ENCODE measurements at regions not wholly inside any gene's neighbourhood (a gene's known extent, or its start where the extent isn't known, plus 50 kb on each side); places are given as distances from the start of the nearest gene placed in this dataset.

DNA sequence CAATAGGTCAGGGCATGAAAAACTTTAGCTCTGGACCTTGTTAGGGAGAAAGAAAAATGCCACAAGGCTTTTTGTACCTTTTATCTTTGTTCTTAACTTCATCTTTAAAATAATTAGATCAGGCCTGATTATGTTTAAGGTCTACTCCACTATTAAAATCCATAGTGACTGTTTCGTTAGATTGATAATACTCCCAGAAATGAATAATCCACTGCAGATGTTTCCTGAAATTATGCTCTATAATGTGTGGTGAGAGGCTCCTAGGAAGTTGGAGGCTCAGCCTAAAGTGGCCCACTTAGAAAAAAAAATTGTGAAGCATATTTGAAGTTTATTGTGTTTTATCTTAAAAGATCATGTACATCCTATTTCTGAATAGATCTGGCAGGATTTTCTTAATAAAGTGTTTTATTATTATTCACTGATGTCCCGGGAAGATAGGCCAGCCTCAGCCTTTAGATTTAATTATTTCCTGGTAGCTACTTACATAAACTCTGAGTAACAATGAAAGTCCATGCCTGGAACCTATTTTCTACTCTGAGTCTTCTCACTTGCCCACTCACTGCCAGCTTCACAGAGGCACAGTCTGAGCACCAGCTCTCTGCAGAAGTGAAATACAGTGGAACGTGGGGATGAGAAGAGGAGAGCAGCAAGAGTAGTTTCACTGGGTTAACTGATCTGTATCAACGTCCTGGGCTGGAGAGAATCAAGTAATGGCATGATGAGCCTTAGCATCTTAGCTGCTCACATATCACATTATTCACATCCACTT is 126.8 kb upstream of the TMEM170B start:
- peaks cover 41% of the 10 kb centered on the region for H3K4me1 ChIP-seq (ENCODE audit: control insufficient read depth, low read length)
- H3K4me2 ChIP-seq (ENCODE audit: low read length), result no peak overlapping the region
- H3K36me3 ChIP-seq (ENCODE audit: control insufficient read depth, low read length), result no peaks in the 10 kb centered on the region
- no peaks in the 10 kb centered on the region for H3K27me3 ChIP-seq (ENCODE audit: control insufficient read depth, low read length)
- TF ChIP-seq, protein P1, sequence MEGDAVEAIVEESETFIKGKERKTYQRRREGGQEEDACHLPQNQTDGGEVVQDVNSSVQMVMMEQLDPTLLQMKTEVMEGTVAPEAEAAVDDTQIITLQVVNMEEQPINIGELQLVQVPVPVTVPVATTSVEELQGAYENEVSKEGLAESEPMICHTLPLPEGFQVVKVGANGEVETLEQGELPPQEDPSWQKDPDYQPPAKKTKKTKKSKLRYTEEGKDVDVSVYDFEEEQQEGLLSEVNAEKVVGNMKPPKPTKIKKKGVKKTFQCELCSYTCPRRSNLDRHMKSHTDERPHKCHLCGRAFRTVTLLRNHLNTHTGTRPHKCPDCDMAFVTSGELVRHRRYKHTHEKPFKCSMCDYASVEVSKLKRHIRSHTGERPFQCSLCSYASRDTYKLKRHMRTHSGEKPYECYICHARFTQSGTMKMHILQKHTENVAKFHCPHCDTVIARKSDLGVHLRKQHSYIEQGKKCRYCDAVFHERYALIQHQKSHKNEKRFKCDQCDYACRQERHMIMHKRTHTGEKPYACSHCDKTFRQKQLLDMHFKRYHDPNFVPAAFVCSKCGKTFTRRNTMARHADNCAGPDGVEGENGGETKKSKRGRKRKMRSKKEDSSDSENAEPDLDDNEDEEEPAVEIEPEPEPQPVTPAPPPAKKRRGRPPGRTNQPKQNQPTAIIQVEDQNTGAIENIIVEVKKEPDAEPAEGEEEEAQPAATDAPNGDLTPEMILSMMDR (IDR thresholded peaks at IDR 0.05; ENCODE audit: low read depth, low read length, poor library complexity, severe bottlenecking), result no peak
- TF ChIP-seq EZH2phosphoT487 (IDR thresholded peaks at IDR 0.05; ENCODE audit: borderline replicate concordance, low read length), result no peak
- no peaks in the 10 kb centered on the region for H3F3A ChIP-seq (ENCODE audit: control insufficient read depth, insufficient read depth)
- H3K9me2 ChIP-seq (replicated peaks; ENCODE audit: control insufficient read depth, low read length), result no peaks in the 10 kb centered on the region
- H3K79me2 ChIP-seq (ENCODE audit: control insufficient read depth, low read length), result no peaks in the 10 kb centered on the region
- no peak overlapping the region for H3K4me3 ChIP-seq (ENCODE audit: low read length)
- no peaks in the 10 kb centered on the region for H4K20me1 ChIP-seq (ENCODE audit: control insufficient read depth, insufficient read depth, low read depth, low read length)
- H3K27ac ChIP-seq (ENCODE audit: low read depth, low read length), result no peak overlapping the region
- H3K9me3 ChIP-seq (ENCODE audit: control insufficient read depth, insufficient read depth, low read length), result peaks cover under 1% of the 10 kb centered on the region; the same call in 1 of the 2 replicates

DNA sequence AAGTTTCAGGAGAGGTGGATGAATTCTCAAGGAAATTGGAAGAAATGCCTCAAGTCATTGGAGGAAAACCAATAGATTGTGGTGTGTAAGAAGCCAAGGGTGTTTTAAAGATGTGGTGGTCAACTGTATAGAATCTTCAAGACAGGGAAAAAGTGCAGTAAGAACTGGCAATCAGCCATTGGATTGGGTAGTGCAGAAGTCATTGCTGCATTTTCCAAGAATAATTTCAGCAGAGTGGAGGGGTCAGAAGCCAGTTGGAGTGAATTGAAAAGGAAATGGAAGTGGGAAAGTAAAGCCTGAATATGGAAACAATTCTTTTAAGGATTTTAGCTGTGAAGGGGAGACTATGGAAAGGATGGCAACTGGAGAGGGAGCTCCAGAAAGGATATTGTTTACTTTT is 128.2 kb upstream of the TMEM170B start:
- H3K4me3 ChIP-seq (ENCODE audit: low read length), result no peak overlapping the region
- H3K27ac ChIP-seq (ENCODE audit: low read depth, low read length), result no peak overlapping the region
- TF ChIP-seq, protein P1 (IDR thresholded peaks at IDR 0.05; ENCODE audit: low read depth, low read length, poor library complexity, severe bottlenecking), result no peak
- TF ChIP-seq EZH2phosphoT487 (IDR thresholded peaks at IDR 0.05; ENCODE audit: borderline replicate concordance, low read length), result no peak
- no peak overlapping the region for H3K4me2 ChIP-seq (ENCODE audit: low read length)
- H3K9me3 ChIP-seq (ENCODE audit: control insufficient read depth, insufficient read depth, low read length), result no peaks in the 10 kb centered on the region
- no peaks in the 10 kb centered on the region for H3K9me2 ChIP-seq (replicated peaks; ENCODE audit: control insufficient read depth, low read length)
- no peaks in the 10 kb centered on the region for H3K27me3 ChIP-seq (ENCODE audit: control insufficient read depth, low read length)
- peaks cover 44% of the 10 kb centered on the region for H3K4me1 ChIP-seq (ENCODE audit: control insufficient read depth, low read length)
- no peaks in the 10 kb centered on the region for H3K36me3 ChIP-seq (ENCODE audit: control insufficient read depth, low read length)
- H3F3A ChIP-seq (ENCODE audit: control insufficient read depth, insufficient read depth), result no peaks in the 10 kb centered on the region
- no peaks in the 10 kb centered on the region for H3K79me2 ChIP-seq (ENCODE audit: control insufficient read depth, low read length)
- no peaks in the 10 kb centered on the region for H4K20me1 ChIP-seq (ENCODE audit: control insufficient read depth, insufficient read depth, low read depth, low read length)

- no peak for TF ChIP-seq EZH2phosphoT487 (IDR thresholded peaks at IDR 0.05; ENCODE audit: borderline replicate concordance, low read length)
- TF ChIP-seq, protein P1 (IDR thresholded peaks at IDR 0.05; ENCODE audit: low read depth, low read length, poor library complexity, severe bottlenecking), result no peak
- Histone ChIP-seq H3K27me3 (ENCODE audit: control insufficient read depth, low read length) (no peaks in the 10 kb centered on the region), H3K27ac (ENCODE audit: low read depth, low read length) (no peak overlapping the region), H4K20me1 (ENCODE audit: control insufficient read depth, insufficient read depth, low read depth, low read length) (no peaks in the 10 kb centered on the region), H3K4me3 (ENCODE audit: low read length) (no peak overlapping the region), H3K4me1 (ENCODE audit: control insufficient read depth, low read length) (peaks cover 42% of the 10 kb centered on the region), H3K79me2 (ENCODE audit: control insufficient read depth, low read length) (no peaks in the 10 kb centered on the region), H3K36me3 (ENCODE audit: control insufficient read depth, low read length) (no peaks in the 10 kb centered on the region), H3K9me3 (ENCODE audit: control insufficient read depth, insufficient read depth, low read length) (no peaks in the 10 kb centered on the region), H3K9me2 (replicated peaks; ENCODE audit: control insufficient read depth, low read length) (no peaks in the 10 kb centered on the region), H3F3A (ENCODE audit: control insufficient read depth, insufficient read depth) (no peaks in the 10 kb centered on the region), H3K4me2 (ENCODE audit: low read length) (no peak overlapping the region)
Measured at GRCh38 chr6:11407414-11407813, 130.1 kb upstream of the TMEM170B start.
